ENCODE measurements at regions not wholly inside any gene's neighbourhood (a gene's known extent, or its start where the extent isn't known, plus 50 kb on each side); places are given as distances from the start of the nearest gene placed in this dataset.
"Not testable (repeated sequence)": the region's sequence is repeated elsewhere in the genome, so short reads cannot be mapped to it uniquely, and the experiment has no call there.

- H3K9ac ChIP-seq (ENCODE audit: low read length): no peak overlapping the region
- H3K4me3 ChIP-seq (ENCODE audit: low read depth, low read length): no peak overlapping the region
- H3K27me3 ChIP-seq (ENCODE audit: control insufficient read depth, insufficient read depth, low read length): no peaks in the 10 kb centered on the region
- no peak overlapping the region for H3K27ac ChIP-seq (ENCODE audit: low read depth, low read length)
- no peaks in the 10 kb centered on the region for H3K9me3 ChIP-seq (ENCODE audit: control insufficient read depth, insufficient read depth, low read depth, low read length)
- H3K4me1 ChIP-seq (ENCODE audit: control insufficient read depth, insufficient read depth, low read length): no peaks in the 10 kb centered on the region
- no peaks in the 10 kb centered on the region for H3K36me3 ChIP-seq (ENCODE audit: control insufficient read depth, insufficient read depth, low read length)
These were observed 739.3 kb downstream of the SLC4A3 start for GRCh38 chr2:220366765-220367164.

- no peaks in the 10 kb centered on the region for H3K36me3 ChIP-seq (ENCODE audit: control insufficient read depth, insufficient read depth, low read length)
- no peaks in the 10 kb centered on the region for H3K27me3 ChIP-seq (ENCODE audit: control insufficient read depth, insufficient read depth, low read length)
- H3K4me3 ChIP-seq (ENCODE audit: low read depth, low read length): no peak overlapping the region
- no peaks in the 10 kb centered on the region for H3K9me3 ChIP-seq (ENCODE audit: control insufficient read depth, insufficient read depth, low read depth, low read length)
- H3K27ac ChIP-seq (ENCODE audit: low read depth, low read length): no peak overlapping the region
- H3K9ac ChIP-seq (ENCODE audit: low read length): no peak overlapping the region
- H3K4me1 ChIP-seq (ENCODE audit: control insufficient read depth, insufficient read depth, low read length): peaks cover 12% of the 10 kb centered on the region; the same call in 1 of the 2 replicates
These were observed 743.3 kb downstream of the SLC4A3 start for GRCh38 chr2:220370764-220371163.

DNA sequence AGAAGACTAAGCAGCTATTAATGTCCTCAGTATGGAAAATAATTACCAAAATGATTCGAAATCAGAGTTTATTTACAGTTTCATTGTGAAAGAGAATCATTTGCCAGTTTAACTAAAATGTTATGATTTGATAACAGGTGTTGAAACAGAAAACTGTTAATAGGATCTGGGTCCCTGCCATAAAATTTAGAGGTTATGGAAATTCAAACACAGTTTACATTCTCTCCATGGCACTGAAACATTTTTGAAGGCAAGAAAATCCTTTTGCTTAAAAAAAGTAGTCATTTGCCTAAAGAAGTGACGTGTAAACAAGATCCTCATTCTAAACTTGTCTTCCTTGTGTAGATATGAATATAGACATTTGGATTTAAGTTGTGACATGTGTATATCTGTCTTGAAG is 743.8 kb downstream of the SLC4A3 start:
- H3K9ac ChIP-seq (ENCODE audit: low read length): no peak overlapping the region
- H3K27me3 ChIP-seq (ENCODE audit: control insufficient read depth, insufficient read depth, low read length): no peaks in the 10 kb centered on the region
- H3K36me3 ChIP-seq (ENCODE audit: control insufficient read depth, insufficient read depth, low read length): no peaks in the 10 kb centered on the region
- H3K4me1 ChIP-seq (ENCODE audit: control insufficient read depth, insufficient read depth, low read length): peaks cover 14% of the 10 kb centered on the region; the same call in 1 of the 2 replicates
- no peak overlapping the region for H3K4me3 ChIP-seq (ENCODE audit: low read depth, low read length)
- no peak overlapping the region for H3K27ac ChIP-seq (ENCODE audit: low read depth, low read length)
- no peaks in the 10 kb centered on the region for H3K9me3 ChIP-seq (ENCODE audit: control insufficient read depth, insufficient read depth, low read depth, low read length)

GRCh38 chr2:220373878-220374277 is 746.4 kb downstream of the SLC4A3 start:
- H3K4me3 ChIP-seq (ENCODE audit: low read depth, low read length): no peak overlapping the region
- no peak overlapping the region for H3K9ac ChIP-seq (ENCODE audit: low read length)
- H3K9me3 ChIP-seq (ENCODE audit: control insufficient read depth, insufficient read depth, low read depth, low read length): no peaks in the 10 kb centered on the region
- H3K27ac ChIP-seq (ENCODE audit: low read depth, low read length): no peak overlapping the region
- H3K4me1 ChIP-seq (ENCODE audit: control insufficient read depth, insufficient read depth, low read length): peaks cover 14% of the 10 kb centered on the region; the same call in 1 of the 2 replicates
- no peaks in the 10 kb centered on the region for H3K27me3 ChIP-seq (ENCODE audit: control insufficient read depth, insufficient read depth, low read length)
- H3K36me3 ChIP-seq (ENCODE audit: control insufficient read depth, insufficient read depth, low read length): no peaks in the 10 kb centered on the region

DNA sequence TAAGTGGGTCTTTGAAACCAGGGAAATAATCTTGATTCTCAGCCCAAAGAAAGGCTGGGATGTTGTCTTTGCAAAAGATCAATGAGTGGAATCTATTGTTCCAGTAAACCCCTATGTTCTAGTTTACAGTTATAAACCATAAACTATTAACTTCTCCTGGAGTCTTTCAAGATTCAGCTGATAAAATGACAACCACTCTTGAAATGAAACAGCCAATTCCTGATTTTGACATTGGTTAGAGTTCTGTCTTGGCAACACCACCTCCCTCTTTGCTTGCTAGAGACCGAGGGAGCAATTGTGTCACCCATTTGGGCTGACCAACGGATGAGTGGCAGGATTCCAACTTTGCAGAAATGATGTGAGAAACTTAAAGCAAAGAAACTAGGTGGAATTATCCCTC is 746.9 kb downstream of the SLC4A3 start:
- Histone ChIP-seq H3K36me3 (ENCODE audit: control insufficient read depth, insufficient read depth, low read length) (no peaks in the 10 kb centered on the region), H3K4me1 (ENCODE audit: control insufficient read depth, insufficient read depth, low read length) (peaks cover 14% of the 10 kb centered on the region; the same call in 1 of the 2 replicates), H3K9ac (ENCODE audit: low read length) (no peak overlapping the region), H3K27ac (ENCODE audit: low read depth, low read length) (no peak overlapping the region), H3K4me3 (ENCODE audit: low read depth, low read length) (no peak overlapping the region), H3K27me3 (ENCODE audit: control insufficient read depth, insufficient read depth, low read length) (no peaks in the 10 kb centered on the region), H3K9me3 (ENCODE audit: control insufficient read depth, insufficient read depth, low read depth, low read length) (no peaks in the 10 kb centered on the region)

- Histone ChIP-seq H3K36me3 (ENCODE audit: control insufficient read depth, insufficient read depth, low read length) (no peaks in the 10 kb centered on the region), H3K4me3 (ENCODE audit: low read depth, low read length) (no peak overlapping the region), H3K9ac (ENCODE audit: low read length) (no peak overlapping the region), H3K27me3 (ENCODE audit: control insufficient read depth, insufficient read depth, low read length) (no peaks in the 10 kb centered on the region), H3K9me3 (ENCODE audit: control insufficient read depth, insufficient read depth, low read depth, low read length) (no peaks in the 10 kb centered on the region), H3K27ac (ENCODE audit: low read depth, low read length) (no peak overlapping the region), H3K4me1 (ENCODE audit: control insufficient read depth, insufficient read depth, low read length) (peaks cover 14% of the 10 kb centered on the region; the same call in 1 of the 2 replicates)
These were observed 750.2 kb downstream of the SLC4A3 start for GRCh38 chr2:220377482-220378155.

DNA sequence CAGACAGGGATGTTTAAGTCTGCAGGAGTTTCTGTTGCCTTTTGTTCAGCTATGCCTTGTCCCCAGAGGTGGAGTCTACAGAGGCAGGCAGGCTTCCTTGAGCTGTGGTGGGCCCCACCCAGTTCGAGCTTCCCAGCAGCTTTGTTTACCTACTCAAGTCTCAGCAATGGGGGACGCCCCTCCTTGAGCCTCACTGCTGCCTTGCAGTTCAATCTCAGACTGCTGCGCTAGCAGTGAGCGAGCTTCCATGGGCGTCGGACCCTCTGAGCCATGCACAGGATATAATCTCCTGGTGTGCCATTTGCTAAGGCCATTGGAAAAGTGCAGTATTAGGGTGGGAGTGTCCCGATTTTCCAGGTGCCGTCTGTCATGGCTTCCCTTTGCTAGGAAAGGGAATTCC is 760.3 kb downstream of the SLC4A3 start:
- H3K9me3 ChIP-seq (ENCODE audit: control insufficient read depth, insufficient read depth, low read depth, low read length); H3K36me3 ChIP-seq (ENCODE audit: control insufficient read depth, insufficient read depth, low read length); H3K27me3 ChIP-seq (ENCODE audit: control insufficient read depth, insufficient read depth, low read length); H3K9ac ChIP-seq (ENCODE audit: low read length); H3K4me3 ChIP-seq (ENCODE audit: low read depth, low read length); H3K27ac ChIP-seq (ENCODE audit: low read depth, low read length); H3K4me1 ChIP-seq (ENCODE audit: control insufficient read depth, insufficient read depth, low read length): not testable (repeated sequence)

GRCh38 chr2:220393711-220394110 is 766.3 kb downstream of the SLC4A3 start:
- no peaks in the 10 kb centered on the region for H3K36me3 ChIP-seq (ENCODE audit: control insufficient read depth, insufficient read depth, low read length)
- H3K27ac ChIP-seq (ENCODE audit: low read depth, low read length): no peak overlapping the region
- no peak overlapping the region for H3K4me3 ChIP-seq (ENCODE audit: low read depth, low read length)
- no peak overlapping the region for H3K9ac ChIP-seq (ENCODE audit: low read length)
- no peaks in the 10 kb centered on the region for H3K9me3 ChIP-seq (ENCODE audit: control insufficient read depth, insufficient read depth, low read depth, low read length)
- H3K4me1 ChIP-seq (ENCODE audit: control insufficient read depth, insufficient read depth, low read length): no peaks in the 10 kb centered on the region
- H3K27me3 ChIP-seq (ENCODE audit: control insufficient read depth, insufficient read depth, low read length): no peaks in the 10 kb centered on the region

GRCh38 chr2:220394433-220394832 is 767.0 kb downstream of the SLC4A3 start:
- H3K4me1 ChIP-seq (ENCODE audit: control insufficient read depth, insufficient read depth, low read length): no peaks in the 10 kb centered on the region
- H3K27ac ChIP-seq (ENCODE audit: low read depth, low read length): no peak overlapping the region
- no peaks in the 10 kb centered on the region for H3K27me3 ChIP-seq (ENCODE audit: control insufficient read depth, insufficient read depth, low read length)
- H3K4me3 ChIP-seq (ENCODE audit: low read depth, low read length): no peak overlapping the region
- no peaks in the 10 kb centered on the region for H3K9me3 ChIP-seq (ENCODE audit: control insufficient read depth, insufficient read depth, low read depth, low read length)
- no peak overlapping the region for H3K9ac ChIP-seq (ENCODE audit: low read length)
- H3K36me3 ChIP-seq (ENCODE audit: control insufficient read depth, insufficient read depth, low read length): no peaks in the 10 kb centered on the region

GRCh38 chr2:220396287-220396686 is 768.9 kb downstream of the SLC4A3 start:
- Histone ChIP-seq H3K4me1 (ENCODE audit: control insufficient read depth, insufficient read depth, low read length) (no peaks in the 10 kb centered on the region), H3K9me3 (ENCODE audit: control insufficient read depth, insufficient read depth, low read depth, low read length) (peaks cover 3% of the 10 kb centered on the region), H3K27me3 (ENCODE audit: control insufficient read depth, insufficient read depth, low read length) (no peaks in the 10 kb centered on the region), H3K9ac (ENCODE audit: low read length) (no peak overlapping the region), H3K4me3 (ENCODE audit: low read depth, low read length) (no peak overlapping the region), H3K36me3 (ENCODE audit: control insufficient read depth, insufficient read depth, low read length) (no peaks in the 10 kb centered on the region), H3K27ac (ENCODE audit: low read depth, low read length) (no peak overlapping the region)

GRCh38 chr2:220410296-220410695 is 782.9 kb downstream of the SLC4A3 start:
- H3K9ac ChIP-seq (ENCODE audit: low read length): no peak overlapping the region
- H3K36me3 ChIP-seq (ENCODE audit: control insufficient read depth, insufficient read depth, low read length): no peaks in the 10 kb centered on the region
- peaks cover 26% of the 10 kb centered on the region for H3K9me3 ChIP-seq (ENCODE audit: control insufficient read depth, insufficient read depth, low read depth, low read length)
- H3K4me1 ChIP-seq (ENCODE audit: control insufficient read depth, insufficient read depth, low read length): no peaks in the 10 kb centered on the region
- no peak overlapping the region for H3K4me3 ChIP-seq (ENCODE audit: low read depth, low read length)
- no peak overlapping the region for H3K27ac ChIP-seq (ENCODE audit: low read depth, low read length)
- no peaks in the 10 kb centered on the region for H3K27me3 ChIP-seq (ENCODE audit: control insufficient read depth, insufficient read depth, low read length)

Measured in HUES6 (cell line).